ENCODE measurements at regions not wholly inside any gene's neighbourhood (a gene's known extent, or its start where the extent isn't known, plus 50 kb on each side); places are given as distances from the start of the nearest gene placed in this dataset.

GRCh38 chr2:116859708-116860107, 954.8 kb upstream of the DDX18 start:
- Histone ChIP-seq H4K91ac (replicated peaks; ENCODE audit: insufficient read length, low read length) (no peak overlapping the region), H2BK15ac (ENCODE audit: low read length) (no peak overlapping the region), H2AFZ (ENCODE audit: low read length) (no peak overlapping the region), H3K4me1 (replicated peaks in 1 of 4; ENCODE audit: control insufficient read depth in 3 of 4, insufficient read depth in 4 of 4, low read length in 3 of 4) (no peaks in the 10 kb centered on the region), H2BK20ac (ENCODE audit: low read length) (no peak overlapping the region), H3K9ac (replicated peaks in 1 of 4; ENCODE audit: extremely low read depth in 1 of 4, low read depth in 3 of 4, low read length in 3 of 4) (no peak overlapping the region), H3K27ac (ENCODE audit: low read depth, low read length) (no peak overlapping the region), H3K14ac (ENCODE audit: insufficient read length) (no peak overlapping the region), H3K4me3 (ENCODE audit: extremely low read depth in 1 of 4, insufficient read depth in 2 of 4, low read depth in 3 of 4, low read length in 4 of 4) (no peak overlapping the region), H3K79me2 (ENCODE audit: control insufficient read depth in 1 of 2, insufficient read depth in 2 of 2, low read length in 2 of 2) (no peaks in the 10 kb centered on the region), H3K4ac (replicated peaks; ENCODE audit: insufficient read length, low read depth, low read length) (no peak overlapping the region), H3K23me2 (ENCODE audit: low read depth, low read length) (no peaks in the 10 kb centered on the region), H3K36me3 (ENCODE audit: control insufficient read depth in 2 of 4, insufficient read depth in 4 of 4, low read length in 3 of 4) (no peaks in the 10 kb centered on the region), H3K18ac (ENCODE audit: extremely low read depth, low read length) (no peak overlapping the region), H4K5ac (ENCODE audit: insufficient read length, low read depth, low read length) (no peak overlapping the region), H3K56ac (replicated peaks; ENCODE audit: insufficient read length, low read depth, low read length) (no peak overlapping the region), H2BK120ac (replicated peaks; ENCODE audit: low read depth, low read length) (no peak overlapping the region), H3K27me3 (replicated peaks in 1 of 4; ENCODE audit: control insufficient read depth in 3 of 4, extremely low read depth in 1 of 4, insufficient read depth in 3 of 4, low read length in 3 of 4) (no peaks in the 10 kb centered on the region), H4K20me1 (replicated peaks in 1 of 2; ENCODE audit: control insufficient read depth in 1 of 2, insufficient read depth in 2 of 2, low read length in 2 of 2) (no peaks in the 10 kb centered on the region), H2BK5ac (ENCODE audit: low read depth, low read length) (no peak overlapping the region), H2BK12ac (ENCODE audit: low read depth, low read length) (no peak overlapping the region), H3K23ac (ENCODE audit: insufficient read length) (no peak overlapping the region), H3K4me2 (ENCODE audit: insufficient read depth in 1 of 2, low read depth in 2 of 2, low read length in 2 of 2) (no peak overlapping the region), H3K79me1 (ENCODE audit: low read depth, low read length) (no peaks in the 10 kb centered on the region), H4K8ac (ENCODE audit: extremely low read depth, insufficient read depth, low read length) (no peak overlapping the region), H2AK5ac (ENCODE audit: low read depth, low read length) (no peak overlapping the region), H3K9me3 (ENCODE audit: insufficient read depth in 2 of 2, low read depth in 1 of 2, low read length in 1 of 2) (peaks cover 0 to 4% of the 10 kb centered on the region in 2 experiments; a peak in 2 of 4 replicates)
- FAIRE-seq = no peak
- no peak for DNase-seq (ENCODE audit: low read depth in 1 of 2, low spot score in 2 of 2)
- CTCF ChIA-PET (ENCODE audit: partially characterized antibody) = interaction anchor here (0.7 kb wide), 1 partner anchor 44 kb away, joined by 3 read pairs; no protein-coding TSS in a partner anchor
- POLR2A ChIA-PET (ENCODE audit: partially characterized antibody) = no interaction called here
- 95% methylated on average over 4 of the region's 4 CpGs; no CpG with 5 or more reads in 1 of the 2 experiments for WGBS, 2 experiments (ENCODE audit: extremely low coverage in 1 of 2, insufficient coverage in 1 of 2, insufficient read length in 1 of 2, insufficient replicate concordance in 2 of 2, low coverage in 1 of 2, low lambda C conversion rate in 2 of 2, missing lambda C conversion rate in 1 of 2)
- TF ChIP-seq TBP (IDR thresholded peaks at IDR 0.05; ENCODE audit: low read depth, low read length) (no peak), SAP30 (IDR thresholded peaks at IDR 0.05; ENCODE audit: insufficient read depth, insufficient replicate concordance, low read length) (no peak)
